ENCODE measurements at regions not wholly inside any gene's neighbourhood (a gene's known extent, or its start where the extent isn't known, plus 50 kb on each side); places are given as distances from the start of the nearest gene placed in this dataset.

DNA sequence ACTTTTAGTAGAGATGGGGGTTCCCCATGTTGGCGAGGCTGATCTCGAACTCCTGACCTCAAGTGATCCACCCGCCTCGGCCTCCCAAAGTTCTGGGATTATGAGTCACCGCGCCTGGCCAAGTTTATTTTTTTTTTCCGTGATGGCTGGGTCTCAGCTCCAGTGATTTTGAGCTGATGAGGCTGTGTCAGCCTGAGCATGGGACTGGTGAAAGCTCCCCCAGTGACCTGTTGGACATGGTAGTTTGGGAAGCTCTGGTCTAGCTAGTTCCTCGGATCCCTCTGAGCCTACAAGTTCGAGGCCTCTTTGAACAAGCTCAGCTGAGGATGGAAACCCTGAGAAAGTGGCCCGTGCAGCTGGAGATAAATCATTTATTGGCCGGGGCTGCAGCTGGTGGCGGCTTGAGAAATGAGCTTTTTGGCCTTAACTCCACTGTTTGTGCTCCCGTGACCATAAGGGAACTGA lies 126.8 kb downstream of the SNX5 start:
- Histone ChIP-seq H3K27ac (no peak overlapping the region), H3K4me2 (no peak overlapping the region), H3K9ac (no peak overlapping the region), H3K4me1 (peaks cover 14% of the 10 kb centered on the region), H3K9me3 (no peaks in the 10 kb centered on the region), H3K36me3 (no peaks in the 10 kb centered on the region), H3K4me3 (no peak overlapping the region), H3K27me3 (0 out of 2 replicates have a peak, but pooled peaks cover 5% of the 10 kb centered on the region), H4K20me1 (no peaks in the 10 kb centered on the region)
- TF ChIP-seq Cebpa-rat (IDR thresholded peaks at IDR 0.05): no peak

DNA sequence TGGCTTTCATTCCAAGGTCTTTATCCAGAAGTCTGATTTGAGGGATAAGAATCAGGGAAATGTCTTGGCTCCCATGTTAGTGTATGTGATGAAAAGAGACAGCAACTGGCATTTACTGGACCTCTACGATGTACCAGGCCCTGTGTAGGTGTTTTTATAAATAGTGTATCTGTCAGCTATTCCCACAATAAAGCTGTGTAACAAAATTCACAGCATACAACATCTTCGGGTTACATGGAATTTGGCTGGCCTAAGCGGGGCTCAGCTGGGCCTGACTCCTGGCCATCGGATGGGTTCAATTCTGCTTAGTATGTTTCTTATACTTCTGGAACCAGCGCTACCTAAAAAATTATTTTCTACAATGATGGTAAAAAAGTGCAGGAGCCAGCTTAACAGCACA lies 128.2 kb downstream of the SNX5 start:
- Histone ChIP-seq H3K9me3 (no peaks in the 10 kb centered on the region), H3K27me3 (0 out of 2 replicates have a peak, but pooled peaks cover 5% of the 10 kb centered on the region), H3K4me3 (no peak overlapping the region), H3K36me3 (no peaks in the 10 kb centered on the region), H3K4me1 (peaks cover 7% of the 10 kb centered on the region; the same call in 1 of the 2 replicates), H3K27ac (no peak overlapping the region), H3K9ac (no peak overlapping the region), H3K4me2 (no peak overlapping the region), H4K20me1 (no peaks in the 10 kb centered on the region)
- TF ChIP-seq Cebpa-rat (IDR thresholded peaks at IDR 0.05): no peak

DNA sequence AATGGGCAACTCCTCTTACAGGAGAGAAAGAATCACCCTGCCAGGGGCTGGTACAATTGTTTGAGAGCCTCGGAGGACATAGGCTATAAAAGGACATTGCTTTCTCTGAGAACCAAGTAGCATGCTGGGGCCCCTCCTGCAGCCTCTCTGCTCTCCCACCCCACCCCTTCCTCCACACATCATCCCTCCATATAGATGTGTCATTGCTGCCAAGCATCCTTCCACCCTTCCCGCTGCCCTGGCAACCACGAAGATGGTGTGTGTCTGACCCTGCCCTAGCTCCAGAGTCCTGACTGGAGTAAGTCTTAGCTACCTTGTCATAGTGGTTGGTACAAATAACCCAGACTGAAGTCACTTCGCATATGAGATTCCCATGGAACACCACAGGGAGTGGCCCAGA lies 129.7 kb downstream of the SNX5 start:
- Histone ChIP-seq H3K9me3 (no peaks in the 10 kb centered on the region), H3K36me3 (no peaks in the 10 kb centered on the region), H3K4me3 (no peak overlapping the region), H3K27me3 (0 out of 2 replicates have a peak, but pooled peaks cover 5% of the 10 kb centered on the region), H4K20me1 (no peaks in the 10 kb centered on the region), H3K27ac (no peak overlapping the region), H3K9ac (no peak overlapping the region), H3K4me1 (peaks cover 3% of the 10 kb centered on the region; the same call in 1 of the 2 replicates), H3K4me2 (no peak overlapping the region)
- TF ChIP-seq Cebpa-rat (IDR thresholded peaks at IDR 0.05): no peak

DNA sequence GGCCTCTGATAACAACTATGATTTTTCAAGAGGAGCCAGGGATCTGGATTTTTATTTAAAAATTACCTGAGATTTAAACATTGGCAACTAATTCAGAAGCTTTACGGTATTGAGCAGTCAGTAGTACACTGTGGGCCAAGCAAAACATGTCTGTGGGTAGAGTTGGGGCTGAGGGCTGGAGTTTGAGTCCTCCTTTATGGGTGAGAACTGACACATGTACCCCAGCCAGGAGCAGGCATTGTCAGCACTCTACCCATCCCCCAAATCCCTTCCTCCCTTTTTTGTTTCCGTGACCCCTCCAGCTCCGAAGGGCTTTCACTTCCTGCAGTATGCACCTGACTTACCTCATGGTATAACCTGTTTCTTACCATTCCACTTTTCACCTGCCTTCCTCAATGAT lies 131.4 kb downstream of the SNX5 start:
- no peak for TF ChIP-seq Cebpa-rat (IDR thresholded peaks at IDR 0.05)
- H3K4me2 ChIP-seq: no peak overlapping the region
- no peaks in the 10 kb centered on the region for H4K20me1 ChIP-seq
- H3K36me3 ChIP-seq: no peaks in the 10 kb centered on the region
- H3K9me3 ChIP-seq: no peaks in the 10 kb centered on the region
- H3K27ac ChIP-seq: no peak overlapping the region
- H3K4me1 ChIP-seq: no peaks in the 10 kb centered on the region
- no peak overlapping the region for H3K4me3 ChIP-seq
- no peak overlapping the region for H3K9ac ChIP-seq
- no peaks in the 10 kb centered on the region for H3K27me3 ChIP-seq

DNA sequence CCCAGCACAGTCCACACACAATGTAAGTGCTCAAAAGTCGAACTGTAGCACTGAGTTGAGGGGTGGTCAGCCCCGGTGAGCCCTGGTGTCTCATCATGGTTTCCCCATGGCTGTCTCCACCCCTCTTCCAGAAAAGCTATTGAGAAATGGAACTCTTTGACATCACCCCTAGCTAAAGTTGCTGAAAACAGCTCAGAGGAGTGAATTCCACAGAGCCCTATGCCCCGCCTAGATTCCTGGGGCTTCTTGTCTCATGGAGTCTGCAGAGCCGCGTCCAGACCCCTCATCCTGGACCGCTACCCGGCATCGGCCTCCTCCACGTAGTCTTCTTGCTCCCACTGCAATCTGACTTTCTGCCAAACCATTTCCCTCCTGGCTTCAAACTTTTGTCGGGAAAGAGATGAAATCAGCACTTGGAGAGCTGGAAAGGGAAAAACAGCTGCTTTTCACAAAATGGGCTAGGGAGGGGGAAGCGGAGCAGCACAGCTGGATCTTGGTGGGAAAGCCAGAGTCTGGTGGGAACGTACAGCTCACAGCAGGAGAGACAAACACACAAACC lies 132.2 kb downstream of the SNX5 start:
- Histone ChIP-seq H4K20me1 (no peaks in the 10 kb centered on the region), H3K4me2 (no peak overlapping the region), H3K4me3 (no peak overlapping the region), H3K4me1 (no peaks in the 10 kb centered on the region), H3K27me3 (no peaks in the 10 kb centered on the region), H3K9me3 (no peaks in the 10 kb centered on the region), H3K9ac (no peak overlapping the region), H3K36me3 (no peaks in the 10 kb centered on the region), H3K27ac (no peak overlapping the region)
- no peak for TF ChIP-seq Cebpa-rat (IDR thresholded peaks at IDR 0.05)

GRCh38 chr20:17835934-17836300 lies 132.7 kb downstream of the SNX5 start:
- TF ChIP-seq Cebpa-rat (IDR thresholded peaks at IDR 0.05): no peak
- H3K27ac ChIP-seq: no peak overlapping the region
- no peaks in the 10 kb centered on the region for H3K27me3 ChIP-seq
- no peaks in the 10 kb centered on the region for H3K36me3 ChIP-seq
- H3K9me3 ChIP-seq: no peaks in the 10 kb centered on the region
- H3K9ac ChIP-seq: no peak overlapping the region
- H3K4me3 ChIP-seq: no peak overlapping the region
- no peaks in the 10 kb centered on the region for H3K4me1 ChIP-seq
- no peaks in the 10 kb centered on the region for H4K20me1 ChIP-seq
- H3K4me2 ChIP-seq: no peak overlapping the region

DNA sequence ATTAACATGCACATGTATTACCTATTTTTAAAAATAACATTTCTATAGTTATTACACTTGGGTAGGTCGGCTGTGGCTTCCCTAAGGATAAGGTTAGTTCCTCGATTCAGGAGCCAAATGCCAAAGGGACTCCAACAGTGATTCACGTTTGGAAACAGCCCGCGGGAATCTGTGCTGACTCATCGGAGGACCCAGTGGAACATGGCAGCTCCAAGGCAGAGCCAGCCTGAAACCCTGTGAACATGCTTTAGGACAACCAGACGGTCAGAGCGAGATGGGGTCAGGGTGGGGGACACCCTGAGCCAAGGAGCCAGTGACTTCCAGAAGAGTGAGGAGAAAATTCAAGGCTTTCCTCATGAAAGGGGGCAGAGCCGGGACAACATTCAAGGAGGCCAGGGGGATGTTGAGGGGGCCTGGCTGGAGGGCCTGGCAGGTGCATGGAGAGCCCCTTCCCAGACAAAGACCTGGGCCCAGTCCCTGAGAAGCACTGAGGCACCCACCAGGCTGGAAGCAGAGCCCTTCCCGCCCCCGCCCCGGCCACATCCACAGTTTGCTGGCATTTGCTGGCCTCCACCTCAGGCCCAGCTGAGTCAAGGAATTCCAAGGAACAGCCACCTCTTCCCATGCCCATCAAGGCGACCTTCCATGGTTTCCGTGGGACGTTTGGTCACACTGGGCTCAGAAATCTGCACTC lies 133.2 kb downstream of the SNX5 start:
- no peak overlapping the region for H3K27ac ChIP-seq
- no peak overlapping the region for H3K4me3 ChIP-seq
- no peaks in the 10 kb centered on the region for H3K4me1 ChIP-seq
- no peak overlapping the region for H3K9ac ChIP-seq
- TF ChIP-seq Cebpa-rat (IDR thresholded peaks at IDR 0.05): no peak
- H3K4me2 ChIP-seq: no peak overlapping the region
- H3K27me3 ChIP-seq: no peaks in the 10 kb centered on the region
- H3K36me3 ChIP-seq: no peaks in the 10 kb centered on the region
- no peaks in the 10 kb centered on the region for H3K9me3 ChIP-seq
- no peaks in the 10 kb centered on the region for H4K20me1 ChIP-seq

GRCh38 chr20:17834804-17835203 lies 133.8 kb downstream of the SNX5 start:
- H4K20me1 ChIP-seq: no peaks in the 10 kb centered on the region
- H3K4me2 ChIP-seq: no peak overlapping the region
- H3K4me3 ChIP-seq: no peak overlapping the region
- no peak overlapping the region for H3K9ac ChIP-seq
- H3K9me3 ChIP-seq: no peaks in the 10 kb centered on the region
- H3K4me1 ChIP-seq: no peaks in the 10 kb centered on the region
- no peak for TF ChIP-seq Cebpa-rat (IDR thresholded peaks at IDR 0.05)
- H3K27me3 ChIP-seq: no peaks in the 10 kb centered on the region
- H3K36me3 ChIP-seq: no peaks in the 10 kb centered on the region
- no peak overlapping the region for H3K27ac ChIP-seq

DNA sequence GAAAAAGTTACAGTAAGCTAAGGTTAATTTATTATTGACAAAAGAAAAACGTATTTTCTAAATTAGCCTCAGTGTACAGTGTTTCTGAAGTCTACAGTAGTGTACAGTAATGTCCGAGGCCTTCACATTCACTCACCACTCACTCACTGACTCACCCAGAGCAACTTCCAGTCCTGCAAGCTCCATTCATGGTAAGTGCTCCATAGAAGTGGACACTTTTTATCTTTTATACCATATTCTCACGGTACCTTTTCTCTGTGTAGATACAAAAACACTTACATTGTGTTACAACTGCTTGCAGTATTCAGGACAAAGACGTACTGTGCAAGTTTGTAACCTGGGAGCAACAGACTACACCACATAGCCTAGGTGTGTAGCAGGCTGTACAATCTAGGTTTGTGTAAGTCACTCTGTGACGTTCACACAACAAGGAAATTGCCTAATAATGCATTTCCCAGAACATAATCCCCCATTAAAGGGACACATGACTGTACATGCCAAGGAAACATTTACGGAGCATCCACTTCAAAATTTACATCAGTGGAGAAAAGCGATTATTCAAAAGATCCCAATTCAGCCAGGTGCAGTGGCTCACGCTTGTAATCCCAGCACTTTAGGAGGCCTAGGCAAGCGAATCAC lies 133.4 kb downstream of the BANF2 start:
- H3K27ac ChIP-seq: no peak overlapping the region
- no peak overlapping the region for H3K4me2 ChIP-seq

DNA sequence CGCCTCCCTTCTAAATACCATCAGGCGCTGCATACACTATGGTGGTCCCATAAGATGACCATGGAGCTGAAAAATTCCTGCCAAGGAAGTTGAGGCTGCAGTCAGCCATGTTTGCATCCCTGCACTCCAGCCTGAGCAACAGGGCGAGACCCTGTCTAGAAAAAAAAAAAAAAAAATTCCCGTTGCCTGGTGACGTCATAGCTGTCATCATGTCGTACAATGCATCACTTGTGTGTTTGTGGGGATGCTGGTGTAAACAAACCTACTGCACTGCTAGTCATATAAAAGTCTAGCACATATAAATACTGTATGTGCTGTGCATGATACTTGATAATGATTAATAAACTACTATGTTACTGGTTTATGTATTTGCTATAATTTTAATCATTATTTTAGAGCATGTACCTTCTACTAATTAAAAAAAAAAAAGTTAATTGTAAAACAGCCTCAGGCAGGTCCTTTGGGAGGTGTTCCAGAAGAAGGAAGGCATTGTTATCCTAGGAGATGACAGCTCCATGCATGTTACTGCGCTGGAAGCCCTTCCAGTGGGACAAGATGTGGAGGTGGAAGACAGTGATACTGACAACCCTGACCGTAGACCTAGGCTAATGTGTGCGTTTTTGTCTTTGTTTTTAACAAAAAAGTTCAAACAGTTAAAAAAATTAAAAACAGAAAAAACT lies 132.6 kb downstream of the BANF2 start:
- no peaks in the 10 kb centered on the region for H3K9me3 ChIP-seq
- TF ChIP-seq Cebpa-rat (IDR thresholded peaks at IDR 0.05): no peak
- H3K36me3 ChIP-seq: no peaks in the 10 kb centered on the region
- H3K4me3 ChIP-seq: no peak overlapping the region
- H3K4me2 ChIP-seq: no peak overlapping the region
- no peak overlapping the region for H3K27ac ChIP-seq
- H3K4me1 ChIP-seq: no peaks in the 10 kb centered on the region
- no peak overlapping the region for H3K9ac ChIP-seq
- no peaks in the 10 kb centered on the region for H4K20me1 ChIP-seq
- no peaks in the 10 kb centered on the region for H3K27me3 ChIP-seq

More for the DNA sequence above, 133.4 kb downstream of the BANF2 start:
- H4K20me1 ChIP-seq: no peaks in the 10 kb centered on the region
- no peaks in the 10 kb centered on the region for H3K27me3 ChIP-seq
- no peak overlapping the region for H3K9ac ChIP-seq
- no peaks in the 10 kb centered on the region for H3K36me3 ChIP-seq
- H3K4me3 ChIP-seq: no peak overlapping the region
- no peaks in the 10 kb centered on the region for H3K9me3 ChIP-seq
- H3K4me1 ChIP-seq: no peaks in the 10 kb centered on the region
- TF ChIP-seq Cebpa-rat (IDR thresholded peaks at IDR 0.05): no peak
